H1 (cell line): ENCODE measurements at regions not wholly inside any gene's neighbourhood (a gene's known extent, or its start where the extent isn't known, plus 50 kb on each side); places are given as distances from the start of the nearest gene placed in this dataset.

Source experiments
- TF ChIP-seq, protein P1 (sequence below): fragments of 300-600 bp; sonication (generic); IDR thresholded peaks from 2 replicates; pipeline ENCODE4 v1.7.1; 2012; ENCODE audit warnings: low read length, moderate library complexity, mild to moderate bottlenecking, inconsistent platforms; ENCODE audit not compliant: insufficient replicate concordance

- TF ChIP-seq, protein P1, sequence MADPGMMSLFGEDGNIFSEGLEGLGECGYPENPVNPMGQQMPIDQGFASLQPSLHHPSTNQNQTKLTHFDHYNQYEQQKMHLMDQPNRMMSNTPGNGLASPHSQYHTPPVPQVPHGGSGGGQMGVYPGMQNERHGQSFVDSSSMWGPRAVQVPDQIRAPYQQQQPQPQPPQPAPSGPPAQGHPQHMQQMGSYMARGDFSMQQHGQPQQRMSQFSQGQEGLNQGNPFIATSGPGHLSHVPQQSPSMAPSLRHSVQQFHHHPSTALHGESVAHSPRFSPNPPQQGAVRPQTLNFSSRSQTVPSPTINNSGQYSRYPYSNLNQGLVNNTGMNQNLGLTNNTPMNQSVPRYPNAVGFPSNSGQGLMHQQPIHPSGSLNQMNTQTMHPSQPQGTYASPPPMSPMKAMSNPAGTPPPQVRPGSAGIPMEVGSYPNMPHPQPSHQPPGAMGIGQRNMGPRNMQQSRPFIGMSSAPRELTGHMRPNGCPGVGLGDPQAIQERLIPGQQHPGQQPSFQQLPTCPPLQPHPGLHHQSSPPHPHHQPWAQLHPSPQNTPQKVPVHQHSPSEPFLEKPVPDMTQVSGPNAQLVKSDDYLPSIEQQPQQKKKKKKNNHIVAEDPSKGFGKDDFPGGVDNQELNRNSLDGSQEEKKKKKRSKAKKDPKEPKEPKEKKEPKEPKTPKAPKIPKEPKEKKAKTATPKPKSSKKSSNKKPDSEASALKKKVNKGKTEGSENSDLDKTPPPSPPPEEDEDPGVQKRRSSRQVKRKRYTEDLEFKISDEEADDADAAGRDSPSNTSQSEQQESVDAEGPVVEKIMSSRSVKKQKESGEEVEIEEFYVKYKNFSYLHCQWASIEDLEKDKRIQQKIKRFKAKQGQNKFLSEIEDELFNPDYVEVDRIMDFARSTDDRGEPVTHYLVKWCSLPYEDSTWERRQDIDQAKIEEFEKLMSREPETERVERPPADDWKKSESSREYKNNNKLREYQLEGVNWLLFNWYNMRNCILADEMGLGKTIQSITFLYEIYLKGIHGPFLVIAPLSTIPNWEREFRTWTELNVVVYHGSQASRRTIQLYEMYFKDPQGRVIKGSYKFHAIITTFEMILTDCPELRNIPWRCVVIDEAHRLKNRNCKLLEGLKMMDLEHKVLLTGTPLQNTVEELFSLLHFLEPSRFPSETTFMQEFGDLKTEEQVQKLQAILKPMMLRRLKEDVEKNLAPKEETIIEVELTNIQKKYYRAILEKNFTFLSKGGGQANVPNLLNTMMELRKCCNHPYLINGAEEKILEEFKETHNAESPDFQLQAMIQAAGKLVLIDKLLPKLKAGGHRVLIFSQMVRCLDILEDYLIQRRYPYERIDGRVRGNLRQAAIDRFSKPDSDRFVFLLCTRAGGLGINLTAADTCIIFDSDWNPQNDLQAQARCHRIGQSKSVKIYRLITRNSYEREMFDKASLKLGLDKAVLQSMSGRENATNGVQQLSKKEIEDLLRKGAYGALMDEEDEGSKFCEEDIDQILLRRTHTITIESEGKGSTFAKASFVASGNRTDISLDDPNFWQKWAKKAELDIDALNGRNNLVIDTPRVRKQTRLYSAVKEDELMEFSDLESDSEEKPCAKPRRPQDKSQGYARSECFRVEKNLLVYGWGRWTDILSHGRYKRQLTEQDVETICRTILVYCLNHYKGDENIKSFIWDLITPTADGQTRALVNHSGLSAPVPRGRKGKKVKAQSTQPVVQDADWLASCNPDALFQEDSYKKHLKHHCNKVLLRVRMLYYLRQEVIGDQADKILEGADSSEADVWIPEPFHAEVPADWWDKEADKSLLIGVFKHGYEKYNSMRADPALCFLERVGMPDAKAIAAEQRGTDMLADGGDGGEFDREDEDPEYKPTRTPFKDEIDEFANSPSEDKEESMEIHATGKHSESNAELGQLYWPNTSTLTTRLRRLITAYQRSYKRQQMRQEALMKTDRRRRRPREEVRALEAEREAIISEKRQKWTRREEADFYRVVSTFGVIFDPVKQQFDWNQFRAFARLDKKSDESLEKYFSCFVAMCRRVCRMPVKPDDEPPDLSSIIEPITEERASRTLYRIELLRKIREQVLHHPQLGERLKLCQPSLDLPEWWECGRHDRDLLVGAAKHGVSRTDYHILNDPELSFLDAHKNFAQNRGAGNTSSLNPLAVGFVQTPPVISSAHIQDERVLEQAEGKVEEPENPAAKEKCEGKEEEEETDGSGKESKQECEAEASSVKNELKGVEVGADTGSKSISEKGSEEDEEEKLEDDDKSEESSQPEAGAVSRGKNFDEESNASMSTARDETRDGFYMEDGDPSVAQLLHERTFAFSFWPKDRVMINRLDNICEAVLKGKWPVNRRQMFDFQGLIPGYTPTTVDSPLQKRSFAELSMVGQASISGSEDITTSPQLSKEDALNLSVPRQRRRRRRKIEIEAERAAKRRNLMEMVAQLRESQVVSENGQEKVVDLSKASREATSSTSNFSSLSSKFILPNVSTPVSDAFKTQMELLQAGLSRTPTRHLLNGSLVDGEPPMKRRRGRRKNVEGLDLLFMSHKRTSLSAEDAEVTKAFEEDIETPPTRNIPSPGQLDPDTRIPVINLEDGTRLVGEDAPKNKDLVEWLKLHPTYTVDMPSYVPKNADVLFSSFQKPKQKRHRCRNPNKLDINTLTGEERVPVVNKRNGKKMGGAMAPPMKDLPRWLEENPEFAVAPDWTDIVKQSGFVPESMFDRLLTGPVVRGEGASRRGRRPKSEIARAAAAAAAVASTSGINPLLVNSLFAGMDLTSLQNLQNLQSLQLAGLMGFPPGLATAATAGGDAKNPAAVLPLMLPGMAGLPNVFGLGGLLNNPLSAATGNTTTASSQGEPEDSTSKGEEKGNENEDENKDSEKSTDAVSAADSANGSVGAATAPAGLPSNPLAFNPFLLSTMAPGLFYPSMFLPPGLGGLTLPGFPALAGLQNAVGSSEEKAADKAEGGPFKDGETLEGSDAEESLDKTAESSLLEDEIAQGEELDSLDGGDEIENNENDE, result no peak
Measured at GRCh38 chr7:10460474-10460873, 513.2 kb upstream of the PHF14 start (continued).
